Panc1 (cell line): ENCODE measurements at regions not wholly inside any gene's neighbourhood (a gene's known extent, or its start where the extent isn't known, plus 50 kb on each side); places are given as distances from the start of the nearest gene placed in this dataset.

Experiments used
- CTCF ChIP-seq: fragments of 450-650 bp; IDR thresholded peaks from 2 replicates; pipeline ENCODE4 v1.5.1; 2017; ENCODE audit warnings: mild to moderate bottlenecking
- POLR2AphosphoS5 ChIP-seq: IDR thresholded peaks from 2 replicates; pipeline ENCODE4 v1.6.1; 2012; ENCODE audit warnings: mild to moderate bottlenecking, low read depth, low read length, moderate library complexity

- TF ChIP-seq CTCF, result no peak
- TF ChIP-seq POLR2AphosphoS5, result no peak
These were observed 112.2 kb upstream of the ZNF91 start for GRCh38 chr19:23507446-23507845.
